ENCODE measurements at regions not wholly inside any gene's neighbourhood (a gene's known extent, or its start where the extent isn't known, plus 50 kb on each side); places are given as distances from the start of the nearest gene placed in this dataset.

DNA sequence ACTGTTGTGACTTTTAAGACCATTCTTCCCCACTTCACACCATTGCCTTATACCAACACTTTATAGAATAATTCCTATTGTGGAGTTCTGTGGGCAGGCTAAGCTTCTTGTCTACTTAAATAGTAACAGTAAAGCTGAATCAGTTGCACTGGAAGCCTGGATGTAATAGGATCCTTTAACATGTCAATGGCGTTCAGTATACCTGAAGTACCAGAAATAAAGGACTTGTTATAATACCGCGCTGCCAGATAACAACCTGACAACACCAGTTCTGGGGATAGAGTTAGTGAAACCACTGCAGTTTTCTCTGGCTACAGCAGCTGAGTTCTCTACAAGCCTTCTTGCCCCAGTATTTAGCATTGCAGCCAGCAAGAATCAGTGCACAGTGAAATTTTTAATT lies 52.0 kb upstream of the TNFRSF19 start:
- TF ChIP-seq EZH2 (IDR thresholded peaks at IDR 0.05; ENCODE audit: insufficient read depth, poor library complexity, severe bottlenecking) (no peak), EZH2phosphoT487 (IDR thresholded peaks at IDR 0.05; ENCODE audit: insufficient read depth, low read depth) (no peak)

Data from GM23248 (cell line).